Mucosa of rectum (tissue), 2 donors: ENCODE measurements at regions not wholly inside any gene's neighbourhood (a gene's known extent, or its start where the extent isn't known, plus 50 kb on each side); places are given as distances from the start of the nearest gene placed in this dataset.

Experiments
- H3K27ac ChIP-seq, 2 donors: one replicate each; pipeline ENCODE4 v1.7.0; 2013; ENCODE audit warnings: inconsistent platforms in 2 of 2, low read depth in 2 of 2, low read length in 2 of 2
- H3K27me3 ChIP-seq, 2 donors: one replicate each; pipeline ENCODE4 v1.7.0; 2013; ENCODE audit warnings: low read length in 2 of 2; ENCODE audit not compliant: control insufficient read depth in 2 of 2, insufficient read depth in 2 of 2
- H3K36me3 ChIP-seq, 2 donors: one replicate each; pipeline ENCODE4 v1.7.0; 2013; ENCODE audit warnings: low read length in 2 of 2; ENCODE audit not compliant: control insufficient read depth in 2 of 2, insufficient read depth in 2 of 2
- H3K4me1 ChIP-seq, 2 donors: one replicate each; pipeline ENCODE4 v1.7.0; 2013; ENCODE audit warnings: low read length in 2 of 2, mild to moderate bottlenecking in 1 of 2; ENCODE audit not compliant: control insufficient read depth in 2 of 2, insufficient read depth in 2 of 2
- H3K4me3 ChIP-seq, 2 donors: one replicate each; pipeline ENCODE4 v1.7.0; 2013; ENCODE audit warnings: low read length in 2 of 2
- H3K9ac ChIP-seq, 2 donors: one replicate each; pipeline ENCODE4 v1.7.0; 2013; ENCODE audit warnings: low read length in 2 of 2, low read depth in 1 of 2, mild to moderate bottlenecking in 1 of 2
- H3K9me3 ChIP-seq, 2 donors: one replicate each; pipeline ENCODE4 v1.7.0; 2013; ENCODE audit warnings: low read length in 2 of 2; ENCODE audit not compliant: control insufficient read depth in 2 of 2
- donor health status: healthy.
- donor health status: Normal muscosa, but diverticular disease.

GRCh38 chr3:160126761-160127160 lies 98.5 kb upstream of the C3orf80 start:
- H3K4me3 ChIP-seq = no peak overlapping the region
- H3K27me3 ChIP-seq = no peaks in the 10 kb centered on the region
- no peak overlapping the region for H3K27ac ChIP-seq
- H3K4me1 ChIP-seq = no peaks in the 10 kb centered on the region
- no peak overlapping the region for H3K9ac ChIP-seq
- H3K9me3 ChIP-seq = no peaks in the 10 kb centered on the region
- H3K36me3 ChIP-seq = no peaks in the 10 kb centered on the region

DNA sequence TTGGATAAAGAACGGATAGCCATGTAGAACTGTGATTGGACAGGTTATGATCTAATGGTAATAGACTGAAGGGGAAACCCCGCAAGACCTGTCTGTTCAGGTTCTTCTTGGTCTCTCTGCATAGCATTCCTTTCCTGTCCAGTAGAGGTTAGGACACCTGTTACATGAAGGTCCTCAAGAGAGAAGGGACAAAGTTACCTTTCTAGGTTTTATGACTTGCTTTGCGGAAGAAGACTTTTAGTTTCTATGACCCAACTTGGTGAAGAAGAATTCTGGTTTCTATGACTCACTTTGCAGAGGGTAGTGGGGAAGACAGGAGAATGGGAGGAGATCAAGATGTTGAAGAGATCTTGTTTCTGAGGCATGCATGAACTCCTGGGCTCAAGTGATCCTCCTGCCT lies 97.9 kb upstream of the C3orf80 start:
- Histone ChIP-seq H3K27me3 (no peaks in the 10 kb centered on the region), H3K4me3 (no peak overlapping the region), H3K36me3 (no peaks in the 10 kb centered on the region), H3K9ac (no peak overlapping the region), H3K4me1 (no peaks in the 10 kb centered on the region), H3K27ac (no peak overlapping the region), H3K9me3 (no peaks in the 10 kb centered on the region)

DNA sequence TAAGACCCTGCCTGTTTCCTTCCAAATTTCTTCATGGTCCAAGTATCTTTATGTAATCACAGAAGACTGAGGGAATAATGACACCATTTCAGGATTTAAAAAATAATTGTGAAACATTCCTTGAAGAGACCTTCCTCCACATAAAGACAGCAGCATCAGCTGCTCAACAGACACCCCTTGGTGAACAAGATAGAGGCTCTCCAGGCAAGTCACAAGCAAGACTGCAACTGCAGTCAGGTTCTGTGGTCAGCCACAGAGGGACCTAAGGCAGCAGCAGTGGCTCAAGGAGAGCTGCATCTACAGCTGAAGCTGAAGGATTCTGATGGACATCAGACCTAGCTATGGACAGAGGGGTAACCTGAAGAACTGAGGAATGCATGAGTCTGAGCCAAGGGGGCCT lies 97.2 kb upstream of the C3orf80 start:
- Histone ChIP-seq H3K4me3 (no peak overlapping the region), H3K36me3 (no peaks in the 10 kb centered on the region), H3K9ac (no peak overlapping the region), H3K9me3 (no peaks in the 10 kb centered on the region), H3K27me3 (no peaks in the 10 kb centered on the region), H3K27ac (no peak overlapping the region), H3K4me1 (no peaks in the 10 kb centered on the region)

DNA sequence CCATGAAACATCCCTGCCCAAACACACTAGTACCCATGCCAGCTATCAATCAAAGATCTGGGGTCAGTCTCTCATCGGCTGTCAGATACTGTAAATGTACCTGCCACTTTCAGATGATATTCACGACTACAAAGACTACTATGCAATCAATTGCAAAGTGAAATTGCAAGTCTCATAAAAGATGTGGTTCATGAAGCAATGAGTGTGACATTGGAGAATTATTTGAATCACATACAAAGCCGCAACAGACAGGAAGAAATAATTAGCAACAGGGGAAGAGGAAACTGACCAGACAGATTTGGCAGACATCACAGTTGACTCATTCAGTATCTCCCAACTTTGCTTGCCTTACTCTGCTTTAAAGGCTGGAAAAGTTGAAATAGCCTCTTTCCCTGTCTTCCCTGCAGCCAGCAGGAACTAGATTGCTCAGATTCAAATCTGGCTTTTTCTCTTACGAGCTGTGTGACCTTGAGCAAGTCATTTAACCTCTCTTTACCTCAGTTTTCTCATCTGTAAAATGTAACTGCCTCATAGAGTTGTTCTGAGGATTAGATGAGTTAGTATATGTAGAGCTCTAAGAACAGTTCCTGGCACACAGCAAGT lies 95.7 kb upstream of the C3orf80 start:
- Histone ChIP-seq H3K4me3 (no peak overlapping the region), H3K9ac (no peak overlapping the region), H3K27me3 (no peaks in the 10 kb centered on the region), H3K9me3 (no peaks in the 10 kb centered on the region), H3K4me1 (no peaks in the 10 kb centered on the region), H3K36me3 (no peaks in the 10 kb centered on the region), H3K27ac (no peak overlapping the region)

- Histone ChIP-seq H3K27ac (no peak overlapping the region), H3K4me3 (no peak overlapping the region), H3K9me3 (no peaks in the 10 kb centered on the region), H3K4me1 (no peaks in the 10 kb centered on the region), H3K27me3 (no peaks in the 10 kb centered on the region), H3K36me3 (no peaks in the 10 kb centered on the region), H3K9ac (no peak overlapping the region)
These were observed 95.2 kb upstream of the C3orf80 start for GRCh38 chr3:160130071-160130470.

GRCh38 chr3:160130950-160131349 lies 94.3 kb upstream of the C3orf80 start:
- H3K9ac ChIP-seq = no peak overlapping the region
- no peak overlapping the region for H3K4me3 ChIP-seq
- no peaks in the 10 kb centered on the region for H3K36me3 ChIP-seq
- H3K27me3 ChIP-seq = no peaks in the 10 kb centered on the region
- no peaks in the 10 kb centered on the region for H3K9me3 ChIP-seq
- H3K4me1 ChIP-seq = no peaks in the 10 kb centered on the region
- no peak overlapping the region for H3K27ac ChIP-seq

DNA sequence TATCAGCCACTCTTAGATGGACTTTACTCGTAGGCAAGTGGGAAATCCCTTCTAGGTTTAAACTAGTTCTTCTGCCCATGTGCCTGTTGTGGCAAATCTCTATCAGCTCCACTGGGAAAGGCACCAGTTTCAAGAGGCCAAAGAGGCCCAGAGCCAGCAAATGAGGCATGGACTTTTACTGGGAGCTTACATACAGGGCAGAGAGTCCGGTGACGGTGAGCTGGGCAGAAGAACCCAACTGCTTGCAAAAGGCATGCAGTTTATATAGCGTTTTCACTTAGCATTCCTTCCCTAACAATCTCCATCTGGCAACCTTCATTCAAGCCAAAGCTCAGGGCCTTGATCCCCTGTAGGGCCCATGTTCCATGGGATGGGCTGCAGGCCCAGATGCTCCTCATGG lies 93.0 kb upstream of the C3orf80 start:
- no peak overlapping the region for H3K9ac ChIP-seq
- no peak overlapping the region for H3K27ac ChIP-seq
- H3K9me3 ChIP-seq = no peaks in the 10 kb centered on the region
- H3K4me1 ChIP-seq = no peaks in the 10 kb centered on the region
- H3K36me3 ChIP-seq = no peaks in the 10 kb centered on the region
- H3K27me3 ChIP-seq = no peaks in the 10 kb centered on the region
- H3K4me3 ChIP-seq = no peak overlapping the region

DNA sequence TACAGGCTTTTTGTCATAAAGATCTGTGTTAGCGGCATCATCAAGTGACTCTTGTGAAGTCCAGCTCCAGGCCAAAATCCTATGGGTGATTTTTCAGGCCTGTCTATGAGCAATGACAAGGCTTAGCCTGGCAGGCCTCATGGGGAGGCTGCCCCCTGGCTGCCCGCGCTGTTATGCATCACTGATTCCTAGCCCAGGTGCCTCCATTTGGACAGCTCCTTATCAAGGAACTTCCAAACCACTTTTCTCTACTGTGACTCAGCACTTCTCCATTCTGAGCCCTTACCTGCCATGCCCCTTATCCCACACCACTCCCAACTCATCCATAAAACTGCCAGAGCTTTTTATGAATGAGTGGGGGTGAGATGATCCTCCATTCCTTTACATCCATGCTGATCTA lies 91.5 kb upstream of the C3orf80 start:
- Histone ChIP-seq H3K27ac (no peak overlapping the region), H3K27me3 (no peaks in the 10 kb centered on the region), H3K9me3 (no peaks in the 10 kb centered on the region), H3K4me1 (no peaks in the 10 kb centered on the region), H3K9ac (no peak overlapping the region), H3K36me3 (no peaks in the 10 kb centered on the region), H3K4me3 (no peak overlapping the region)

- H3K4me3 ChIP-seq = no peak overlapping the region
- no peaks in the 10 kb centered on the region for H3K4me1 ChIP-seq
- no peaks in the 10 kb centered on the region for H3K27me3 ChIP-seq
- H3K36me3 ChIP-seq = no peaks in the 10 kb centered on the region
- no peaks in the 10 kb centered on the region for H3K9me3 ChIP-seq
- no peak overlapping the region for H3K9ac ChIP-seq
- H3K27ac ChIP-seq = no peak overlapping the region
These were observed 90.8 kb upstream of the C3orf80 start for GRCh38 chr3:160134454-160134853.

GRCh38 chr3:160134964-160135363 lies 90.3 kb upstream of the C3orf80 start:
- H3K4me3 ChIP-seq = no peak overlapping the region
- no peak overlapping the region for H3K27ac ChIP-seq
- H3K36me3 ChIP-seq = no peaks in the 10 kb centered on the region
- no peak overlapping the region for H3K9ac ChIP-seq
- no peaks in the 10 kb centered on the region for H3K9me3 ChIP-seq
- no peaks in the 10 kb centered on the region for H3K27me3 ChIP-seq
- H3K4me1 ChIP-seq = no peaks in the 10 kb centered on the region

GRCh38 chr3:160135851-160136250 lies 89.4 kb upstream of the C3orf80 start:
- H3K4me1 ChIP-seq = no peaks in the 10 kb centered on the region
- H3K4me3 ChIP-seq = no peak overlapping the region
- H3K27me3 ChIP-seq = no peaks in the 10 kb centered on the region
- no peak overlapping the region for H3K9ac ChIP-seq
- H3K36me3 ChIP-seq = no peaks in the 10 kb centered on the region
- no peak overlapping the region for H3K27ac ChIP-seq
- H3K9me3 ChIP-seq = no peaks in the 10 kb centered on the region
